HUES64 (cell line): ENCODE measurements at regions not wholly inside any gene's neighbourhood (a gene's known extent, or its start where the extent isn't known, plus 50 kb on each side); places are given as distances from the start of the nearest gene placed in this dataset.
A peak's percentile ranks its signal among the peaks of the same experiment; 100 is the strongest.
"Not testable (repeated sequence)": the region's sequence is repeated elsewhere in the genome, so short reads cannot be mapped to it uniquely, and the experiment has no call there.

Source experiments
- H3K27ac ChIP-seq: 2 replicates; pipeline ENCODE4 v1.7.0; 2013; ENCODE audit warnings: low read depth, low read length, inconsistent platforms
- H3K27me3 ChIP-seq: 2 replicates; pipeline ENCODE4 v1.6.1; 2013; ENCODE audit warnings: mild to moderate bottlenecking, low read length; ENCODE audit not compliant: insufficient read depth
- H3K36me3 ChIP-seq: 2 replicates; pipeline ENCODE4 v1.6.1; 2013; ENCODE audit warnings: mild to moderate bottlenecking, low read length; ENCODE audit not compliant: insufficient read depth
- H3K4me1 ChIP-seq: 2 replicates; pipeline ENCODE4 v1.6.1; 2013; ENCODE audit warnings: mild to moderate bottlenecking, low read length, moderate library complexity; ENCODE audit not compliant: insufficient read depth
- H3K4me3 ChIP-seq: 2 replicates; pipeline ENCODE4 v1.5.1; 2013; ENCODE audit warnings: mild to moderate bottlenecking, low read length, moderate library complexity
- H3K9ac ChIP-seq: 2 replicates; pipeline ENCODE4 v1.6.1; 2013; ENCODE audit warnings: mild to moderate bottlenecking, low read depth, low read length
- H3K9me3 ChIP-seq: 2 replicates; pipeline ENCODE4 v1.6.1; 2013; ENCODE audit warnings: low read depth, low read length; ENCODE audit not compliant: insufficient read depth
- WGBS: fragments of 150-250, 120-280 bp; methylation state at CpG from one replicate; pipeline ENCODE4 v1.1.7; 2013; ENCODE audit warnings: missing lambda C conversion rate; 5-methylcytosine and 5-hydroxymethylcytosine counted together

- Histone ChIP-seq H3K4me3 (no peak overlapping the region), H3K27ac (peak overlapping the region; percentile 42; the same call in 1 of the 2 replicates)
These were observed 356.1 kb upstream of the ZC3H15 start for GRCh38 chr2:186129767-186130581.

GRCh38 chr2:186130748-186131641 is 355.1 kb upstream of the ZC3H15 start:
- Histone ChIP-seq H3K27me3 (no peaks in the 10 kb centered on the region), H3K9ac (no peak overlapping the region), H3K36me3 (no peaks in the 10 kb centered on the region), H3K4me3 (no peak overlapping the region), H3K9me3 (no peaks in the 10 kb centered on the region), H3K27ac (no peak overlapping the region), H3K4me1 (peaks cover 34% of the 10 kb centered on the region)
- 59% methylated on average over 2 of the region's 3 CpGs for WGBS

More at GRCh38 chr2:186129767-186130581, 356.1 kb upstream of the ZC3H15 start:
- H3K9ac ChIP-seq = no peak overlapping the region
- H3K36me3 ChIP-seq = no peaks in the 10 kb centered on the region
- H3K27me3 ChIP-seq = no peaks in the 10 kb centered on the region
- 76% methylated on average over 1 of the region's 1 CpG for WGBS
- no peaks in the 10 kb centered on the region for H3K9me3 ChIP-seq
- peaks cover 44% of the 10 kb centered on the region for H3K4me1 ChIP-seq

DNA sequence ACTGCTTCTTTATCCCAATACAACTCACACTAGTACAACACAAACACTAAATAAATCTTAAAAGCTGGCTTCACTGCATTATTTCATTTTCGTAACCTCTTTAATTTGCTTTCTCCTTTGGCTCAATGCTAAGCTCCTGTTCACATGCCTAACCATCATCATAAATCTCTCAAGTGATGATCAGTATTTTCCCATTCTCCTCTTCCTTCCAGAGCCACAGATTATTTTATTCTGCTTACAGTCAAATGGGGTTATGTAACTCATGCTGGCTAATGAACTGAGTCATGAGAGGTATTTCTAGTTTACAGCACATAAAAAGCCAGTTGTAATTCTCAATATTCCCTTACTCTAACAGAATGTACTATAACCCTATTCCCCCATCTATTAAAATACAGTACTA is 350.4 kb upstream of the ZC3H15 start:
- H3K9me3 ChIP-seq = no peaks in the 10 kb centered on the region
- peaks cover 8% of the 10 kb centered on the region for H3K4me1 ChIP-seq
- H3K9ac ChIP-seq = no peak overlapping the region
- H3K4me3 ChIP-seq = no peak overlapping the region
- no peaks in the 10 kb centered on the region for H3K36me3 ChIP-seq
- 95% methylated on average over 1 of the region's 1 CpG for WGBS
- H3K27me3 ChIP-seq = no peaks in the 10 kb centered on the region
- H3K27ac ChIP-seq = no peak overlapping the region

- H3K27ac ChIP-seq = no peak overlapping the region
- no peaks in the 10 kb centered on the region for H3K4me1 ChIP-seq
- no peak overlapping the region for H3K4me3 ChIP-seq
- H3K27me3 ChIP-seq = no peaks in the 10 kb centered on the region
- H3K9me3 ChIP-seq = no peaks in the 10 kb centered on the region
- H3K9ac ChIP-seq = no peak overlapping the region
- no peaks in the 10 kb centered on the region for H3K36me3 ChIP-seq
These were observed 349.2 kb upstream of the ZC3H15 start for GRCh38 chr2:186136860-186137259.

- Histone ChIP-seq H3K27ac (no peak overlapping the region), H3K9ac (no peak overlapping the region), H3K4me3 (no peak overlapping the region), H3K4me1 (no peaks in the 10 kb centered on the region), H3K36me3 (no peaks in the 10 kb centered on the region), H3K27me3 (no peaks in the 10 kb centered on the region), H3K9me3 (no peaks in the 10 kb centered on the region)
- WGBS = 100% methylated on average over 2 of the region's 2 CpGs
These were observed 347.2 kb upstream of the ZC3H15 start for GRCh38 chr2:186138845-186139244.

DNA sequence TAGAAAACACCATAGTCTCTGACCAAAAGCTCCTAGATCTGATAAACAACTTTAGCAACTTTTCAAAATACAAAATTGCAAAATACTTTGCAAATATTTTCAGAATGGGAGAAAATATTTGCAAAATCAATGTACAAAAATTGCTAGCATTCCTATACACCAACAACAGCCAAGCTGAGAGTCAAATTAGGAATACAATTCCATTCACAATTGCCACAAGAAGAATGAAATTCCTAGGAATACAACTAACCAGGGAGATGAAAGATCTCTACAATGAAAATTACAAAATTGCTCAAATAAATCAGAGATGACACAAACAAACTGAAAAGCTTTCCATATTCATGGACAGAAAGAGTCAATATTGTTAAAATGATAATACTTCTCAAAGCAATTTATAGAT is 327.0 kb upstream of the ZC3H15 start:
- Histone ChIP-seq H3K36me3 (no peaks in the 10 kb centered on the region), H3K9me3 (peaks cover 12% of the 10 kb centered on the region; the same call in 1 of the 2 replicates), H3K27me3 (no peaks in the 10 kb centered on the region), H3K9ac (no peak overlapping the region), H3K4me3 (no peak overlapping the region), H3K4me1 (no peaks in the 10 kb centered on the region), H3K27ac (no peak overlapping the region)

GRCh38 chr2:186164325-186164724 is 321.7 kb upstream of the ZC3H15 start:
- 92% methylated on average over 2 of the region's 2 CpGs for WGBS
- no peak overlapping the region for H3K4me3 ChIP-seq

GRCh38 chr2:186170693-186171092 is 315.4 kb upstream of the ZC3H15 start:
- Histone ChIP-seq H3K9me3 (no peaks in the 10 kb centered on the region), H3K27ac (no peak overlapping the region), H3K36me3 (no peaks in the 10 kb centered on the region), H3K4me3 (no peak overlapping the region), H3K4me1 (no peaks in the 10 kb centered on the region), H3K27me3 (no peaks in the 10 kb centered on the region), H3K9ac (no peak overlapping the region)
- WGBS = no CpG with 5 or more reads among the region's 1 CpG

More at GRCh38 chr2:186164325-186164724, 321.7 kb upstream of the ZC3H15 start:
- no peaks in the 10 kb centered on the region for H3K36me3 ChIP-seq
- H3K9me3 ChIP-seq = no peaks in the 10 kb centered on the region
- no peaks in the 10 kb centered on the region for H3K27me3 ChIP-seq
- H3K9ac ChIP-seq = no peak overlapping the region
- H3K27ac ChIP-seq = no peak overlapping the region
- H3K4me1 ChIP-seq = no peaks in the 10 kb centered on the region

DNA sequence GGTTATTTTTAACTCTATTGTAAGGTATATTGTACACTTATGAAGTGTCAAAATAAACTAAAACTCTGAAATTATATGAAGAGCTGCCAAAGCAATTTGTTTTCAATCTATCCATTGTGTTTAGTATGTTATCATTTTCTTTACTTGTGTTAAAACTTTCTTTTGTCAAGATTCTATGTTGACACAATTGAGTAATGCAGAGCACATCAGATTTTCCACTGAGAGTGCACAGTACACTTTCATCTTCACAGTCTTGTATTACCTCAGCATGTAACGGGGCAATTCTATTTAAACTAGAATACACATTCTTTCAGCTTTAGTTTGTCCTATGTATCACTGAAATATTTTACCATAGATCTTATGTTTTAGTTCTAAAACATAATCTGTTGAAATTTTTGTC is 304.4 kb upstream of the ZC3H15 start:
- no peaks in the 10 kb centered on the region for H3K36me3 ChIP-seq
- H3K9ac ChIP-seq = no peak overlapping the region
- 0 out of 2 replicates have a peak, but pooled peaks cover 2% of the 10 kb centered on the region for H3K9me3 ChIP-seq
- H3K4me3 ChIP-seq = no peak overlapping the region
- no peak overlapping the region for H3K27ac ChIP-seq
- H3K4me1 ChIP-seq = no peaks in the 10 kb centered on the region
- WGBS = 90% methylated on average over 1 of the region's 1 CpG
- no peaks in the 10 kb centered on the region for H3K27me3 ChIP-seq

GRCh38 chr2:186182366-186182765 is 303.7 kb upstream of the ZC3H15 start:
- 94% methylated on average over 9 of the region's 10 CpGs for WGBS

GRCh38 chr2:186183406-186183805 is 302.7 kb upstream of the ZC3H15 start:
- no peaks in the 10 kb centered on the region for H3K27me3 ChIP-seq
- no peak overlapping the region for H3K27ac ChIP-seq
- no peak overlapping the region for H3K9ac ChIP-seq
- H3K36me3 ChIP-seq = no peaks in the 10 kb centered on the region
- no peaks in the 10 kb centered on the region for H3K4me1 ChIP-seq
- WGBS = 94% methylated on average over 3 of the region's 3 CpGs
- no peak overlapping the region for H3K4me3 ChIP-seq
- H3K9me3 ChIP-seq = 0 out of 2 replicates have a peak, but pooled peaks cover 7% of the 10 kb centered on the region

More at GRCh38 chr2:186182366-186182765, 303.7 kb upstream of the ZC3H15 start:
- H3K27ac ChIP-seq, H3K27me3 ChIP-seq, H3K9ac ChIP-seq, H3K9me3 ChIP-seq, H3K4me3 ChIP-seq, H3K36me3 ChIP-seq, H3K4me1 ChIP-seq: not testable (repeated sequence)
